Activated CD4-positive, alpha-beta T cell treated with anti-CD3 and anti-CD28 coated beads for 36 hours (primary cell): ENCODE measurements at regions not wholly inside any gene's neighbourhood (a gene's known extent, or its start where the extent isn't known, plus 50 kb on each side); places are given as distances from the start of the nearest gene placed in this dataset.
A peak's percentile ranks its signal among the peaks of the same experiment; 100 is the strongest.
"Not testable (repeated sequence)": the region's sequence is repeated elsewhere in the genome, so short reads cannot be mapped to it uniquely, and the experiment has no call there.

Source experiments
- ATAC-seq: fragments of 200-7000 bp; cut with Tn5 transposase; one replicate; pipeline ENCODE4 v1.10.0; 2021; ENCODE audit warnings: mild to moderate bottlenecking, moderate library complexity
- CTCF ChIA-PET: fragments of 350-600 bp; sonication (Branson Sonifier 250); formaldehyde crosslinking; loops from one replicate; lab custom pipeline; 2021; ENCODE audit warnings: antibody characterized with exemption; lab: Charles Lee
- POLR2A ChIA-PET: fragments of 350-600 bp; sonication (Branson Sonifier 250); formaldehyde crosslinking; loops from one replicate; lab custom pipeline; 2021; ENCODE audit warnings: antibody characterized with exemption, inconsistent platforms; lab: Charles Lee
- DNase-seq: peaks from one replicate; pipeline ENCODE4 v3.0.0-alpha.2; 2020
- H3K27ac Mint-ChIP-seq: one replicate; pipeline ENCODE4 v1.8.0; 2021; ENCODE audit warnings: mixed read lengths
- H3K27me3 Mint-ChIP-seq: one replicate; pipeline ENCODE4 v1.8.0; 2021; ENCODE audit warnings: mixed read lengths
- H3K36me3 Mint-ChIP-seq: one replicate; pipeline ENCODE4 v1.8.0; 2021; ENCODE audit warnings: low read depth, mixed read lengths
- H3K4me1 Mint-ChIP-seq: one replicate; pipeline ENCODE4 v1.8.0; 2021; ENCODE audit warnings: mixed read lengths
- H3K4me3 Mint-ChIP-seq: one replicate; pipeline ENCODE4 v1.8.0; 2021; ENCODE audit warnings: mild to moderate bottlenecking, moderate library complexity, mixed read lengths
- H3K9me3 Mint-ChIP-seq: one replicate; pipeline ENCODE4 v1.8.0; 2021; ENCODE audit warnings: low read depth, mixed read lengths
- intact Hi-C, 2 experiments: fragments of 100-400 bp; cut with DNase I in 1 of 2; cut with micrococcal nuclease in 1 of 2; formaldehyde crosslinking; loops; one replicate each; pipeline versions ENCODE4 v1.14.2 to v1.15.1; 2022 to 2024; cut with DNase I, micrococcal nuclease

DNA sequence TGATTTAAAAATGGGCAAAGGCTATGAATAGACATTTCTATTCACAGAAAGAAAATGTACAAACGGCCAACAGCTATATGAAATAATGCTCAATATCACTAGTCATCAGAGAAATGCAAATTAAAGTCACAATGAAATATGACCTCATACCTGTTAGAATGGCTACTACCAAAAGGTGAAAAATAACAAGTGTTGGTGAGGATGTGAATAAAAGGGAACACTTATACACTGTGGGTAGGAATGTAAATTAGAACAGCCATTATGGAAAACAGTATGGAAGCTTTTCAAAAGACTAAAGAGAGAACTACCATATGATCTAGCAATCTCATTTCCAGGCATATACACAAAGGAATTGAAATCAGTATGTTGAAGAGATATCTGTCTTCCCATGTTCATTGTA lies 118.9 kb upstream of the SPOPL start:
- no peak overlapping the region for H3K4me3 Mint-ChIP-seq

DNA sequence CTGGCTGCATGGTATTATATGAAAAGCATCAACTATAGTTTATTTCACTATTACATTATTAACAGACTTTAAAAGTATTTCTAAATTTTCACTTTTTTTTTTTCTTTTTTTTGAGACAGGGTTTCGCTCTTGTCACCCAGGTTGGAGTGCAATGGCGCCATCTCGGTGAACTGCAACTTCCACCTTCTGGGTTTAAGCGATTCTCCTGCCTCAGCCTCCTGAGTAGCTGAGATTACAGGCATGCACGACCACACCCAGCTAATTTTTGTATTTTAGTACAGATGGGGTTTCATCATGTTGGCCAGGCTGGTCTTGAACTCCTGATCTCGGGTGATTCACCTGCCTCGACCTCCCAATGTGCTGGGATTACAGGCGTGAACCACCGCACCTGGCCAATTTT lies 115.4 kb upstream of the SPOPL start:
- H3K27me3 Mint-ChIP-seq, H3K4me3 Mint-ChIP-seq, H3K36me3 Mint-ChIP-seq, H3K4me1 Mint-ChIP-seq, ATAC-seq, CTCF ChIA-PET, intact Hi-C loops, H3K27ac Mint-ChIP-seq, DNase-seq, H3K9me3 Mint-ChIP-seq, POLR2A ChIA-PET: not testable (repeated sequence)

More for the DNA sequence above, 118.9 kb upstream of the SPOPL start:
- CTCF ChIA-PET = no interaction called here
- no peak for ATAC-seq
- no peaks in the 10 kb centered on the region for H3K4me1 Mint-ChIP-seq
- intact Hi-C loops = no loop called here
- POLR2A ChIA-PET = no interaction called here
- no peaks in the 10 kb centered on the region for H3K36me3 Mint-ChIP-seq
- DNase-seq = no peak
- no peak overlapping the region for H3K27ac Mint-ChIP-seq
- no peaks in the 10 kb centered on the region for H3K27me3 Mint-ChIP-seq
- H3K9me3 Mint-ChIP-seq = no peaks in the 10 kb centered on the region

DNA sequence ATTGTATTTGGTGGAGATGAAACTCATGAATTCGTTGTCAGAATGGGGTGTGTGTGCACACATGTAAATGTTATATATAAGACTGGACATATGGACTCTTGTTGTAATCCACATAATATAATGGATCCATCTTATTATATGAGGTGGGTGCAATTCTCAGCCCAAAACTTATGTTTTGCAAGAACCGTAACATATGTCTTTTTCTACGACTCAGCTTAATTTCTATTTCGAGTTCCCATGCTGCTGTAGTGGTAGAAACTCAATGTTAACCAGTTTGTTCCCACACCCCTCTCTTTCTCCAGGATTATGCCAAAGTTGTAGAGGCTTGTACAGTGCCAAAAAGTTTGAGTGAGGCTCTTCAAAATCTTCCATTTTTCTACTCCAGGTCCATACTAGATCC lies 112.5 kb upstream of the SPOPL start:
- intact Hi-C loops = no loop called here
- CTCF ChIA-PET = interaction anchor here (0.6 kb wide), 1 partner anchor 26 kb away, joined by 3 read pairs; no protein-coding TSS in a partner anchor
- H3K27ac Mint-ChIP-seq = no peak overlapping the region
- POLR2A ChIA-PET = no interaction called here
- ATAC-seq = no peak
- no peak overlapping the region for H3K4me3 Mint-ChIP-seq
- H3K4me1 Mint-ChIP-seq = no peaks in the 10 kb centered on the region
- H3K36me3 Mint-ChIP-seq = no peaks in the 10 kb centered on the region
- H3K27me3 Mint-ChIP-seq = no peaks in the 10 kb centered on the region
- H3K9me3 Mint-ChIP-seq = no peaks in the 10 kb centered on the region
- DNase-seq = no peak

DNA sequence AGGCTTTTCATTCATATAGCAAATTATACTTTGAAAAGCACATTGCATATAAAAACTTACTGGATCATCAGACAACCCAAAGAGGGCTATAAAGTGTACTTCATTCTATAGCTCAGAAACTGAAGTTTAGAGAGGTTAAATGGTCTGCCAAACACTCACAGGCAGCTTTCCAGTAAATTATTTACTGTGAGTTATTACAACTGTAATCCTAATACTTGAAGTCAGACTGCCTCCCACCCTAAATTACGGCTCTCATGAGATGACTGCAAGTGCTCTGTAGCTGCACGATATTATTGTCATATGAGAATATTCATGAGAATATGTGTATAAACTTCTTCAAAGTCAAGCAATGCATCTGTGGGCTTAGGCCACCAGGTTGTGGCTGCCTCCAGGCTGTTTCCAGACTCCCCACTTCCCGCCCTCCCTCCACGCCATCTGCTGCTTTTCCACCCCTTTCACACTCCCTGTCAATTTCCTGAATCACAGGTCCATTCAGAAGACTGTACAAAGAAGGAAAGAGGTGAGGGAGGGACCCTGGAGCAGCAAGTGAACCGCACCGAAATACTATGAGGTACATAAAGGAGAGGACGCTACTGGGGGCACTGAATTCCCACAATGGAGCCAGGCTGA lies 111.1 kb upstream of the SPOPL start:
- no peak overlapping the region for H3K27ac Mint-ChIP-seq
- no peak for DNase-seq
- no peak for ATAC-seq
- intact Hi-C loops = no loop called here
- CTCF ChIA-PET = interaction anchor here (0.6 kb wide), 1 partner anchor 86 kb away, joined by 4 read pairs; no protein-coding TSS in a partner anchor
- POLR2A ChIA-PET = no interaction called here
- H3K36me3 Mint-ChIP-seq = no peaks in the 10 kb centered on the region
- no peaks in the 10 kb centered on the region for H3K27me3 Mint-ChIP-seq
- no peaks in the 10 kb centered on the region for H3K9me3 Mint-ChIP-seq
- H3K4me1 Mint-ChIP-seq = no peaks in the 10 kb centered on the region
- H3K4me3 Mint-ChIP-seq = no peak overlapping the region

DNA sequence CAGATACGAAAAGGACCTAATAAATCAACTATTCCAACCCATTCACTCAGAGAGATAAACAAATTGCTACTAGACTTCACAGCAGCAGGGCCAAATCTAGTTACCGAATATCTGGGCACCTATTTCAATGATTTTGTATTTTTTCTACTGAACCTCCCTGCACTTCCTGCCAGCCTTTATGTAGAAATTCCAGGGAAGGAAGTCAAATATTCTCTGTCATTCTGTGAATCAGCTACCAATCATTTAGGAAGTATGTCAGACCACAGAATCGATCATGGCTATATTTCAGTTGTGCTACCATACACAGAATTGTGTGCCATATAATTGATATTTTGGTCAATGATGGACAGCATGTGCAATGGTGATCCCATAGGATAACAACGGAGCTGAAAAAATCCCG lies 109.6 kb upstream of the SPOPL start:
- no peaks in the 10 kb centered on the region for H3K4me1 Mint-ChIP-seq
- intact Hi-C loops = no loop called here
- no peak for ATAC-seq
- ChIA-PET POLR2A (no interaction called here), CTCF (no interaction called here)
- H3K4me3 Mint-ChIP-seq = no peak overlapping the region
- H3K27me3 Mint-ChIP-seq = no peaks in the 10 kb centered on the region
- no peaks in the 10 kb centered on the region for H3K9me3 Mint-ChIP-seq
- H3K27ac Mint-ChIP-seq = no peak overlapping the region
- DNase-seq = no peak
- no peaks in the 10 kb centered on the region for H3K36me3 Mint-ChIP-seq

DNA sequence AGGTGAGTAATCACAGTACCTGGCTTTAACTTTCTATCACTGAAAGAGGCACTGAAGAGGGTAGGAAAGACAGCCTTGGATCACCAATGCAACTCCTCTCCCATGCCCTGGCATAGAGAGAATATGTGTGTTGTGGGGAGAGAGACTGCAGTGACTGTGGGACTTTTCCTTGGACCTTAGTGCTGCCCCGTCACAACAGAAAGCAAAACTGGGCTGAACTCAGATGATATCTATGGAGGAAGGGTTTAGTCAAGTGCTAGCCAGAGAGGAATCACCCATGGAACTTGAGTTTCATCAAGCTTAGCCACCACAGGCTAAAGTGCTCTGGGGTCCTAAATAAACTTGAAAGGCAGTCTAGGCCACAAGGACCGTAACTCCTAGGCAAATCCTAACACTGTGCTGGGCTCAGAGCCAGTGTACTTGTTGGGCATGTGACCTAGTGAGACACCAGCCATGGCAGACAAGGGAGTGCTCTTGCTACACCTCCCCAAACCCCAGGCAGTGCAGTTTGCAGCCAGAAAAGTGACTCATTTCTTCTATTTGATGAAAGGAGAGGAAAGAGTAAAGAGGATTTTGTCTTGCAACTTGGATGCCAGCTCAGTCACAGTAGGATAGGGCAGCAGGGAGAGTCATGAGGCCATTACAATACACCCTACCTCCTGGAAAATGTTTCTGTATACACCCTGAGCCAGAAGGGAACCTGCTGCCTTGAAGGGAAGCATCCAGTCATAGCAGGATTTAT lies 105.8 kb upstream of the SPOPL start:
- ChIA-PET POLR2A (no interaction called here), CTCF (no interaction called here)
- Mint-ChIP-seq H3K9me3 (peaks cover 5% of the 10 kb centered on the region), H3K4me3 (no peak overlapping the region), H3K4me1 (no peaks in the 10 kb centered on the region), H3K27me3 (no peaks in the 10 kb centered on the region), H3K27ac (peak overlapping the region; percentile 41), H3K36me3 (no peaks in the 10 kb centered on the region)
- DNase-seq = no peak
- peak; percentile 30 for ATAC-seq
- intact Hi-C loops = no loop called here

DNA sequence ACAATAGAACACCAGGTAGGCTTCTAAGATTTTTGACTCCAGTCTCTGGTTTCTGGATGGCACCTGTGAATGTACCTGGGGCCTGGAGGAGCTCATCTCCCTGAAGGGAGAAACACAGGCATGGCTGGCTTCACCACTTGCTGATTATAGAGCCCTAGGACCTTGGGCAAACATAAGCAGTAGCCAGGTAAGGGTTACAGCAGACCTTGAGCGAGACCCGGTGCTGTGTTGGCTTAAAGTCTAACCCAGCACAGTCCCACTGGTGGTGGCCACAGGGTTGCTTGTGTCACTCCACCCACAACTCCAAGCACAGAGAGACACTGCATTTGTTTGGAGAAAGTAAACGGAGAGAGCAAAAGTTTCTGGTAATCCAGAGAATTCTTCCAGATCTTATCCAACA lies 104.7 kb upstream of the SPOPL start:
- no peaks in the 10 kb centered on the region for H3K27me3 Mint-ChIP-seq
- ChIA-PET CTCF (no interaction called here), POLR2A (no interaction called here)
- intact Hi-C loops = no loop called here
- no peak overlapping the region for H3K27ac Mint-ChIP-seq
- H3K4me1 Mint-ChIP-seq = no peaks in the 10 kb centered on the region
- H3K4me3 Mint-ChIP-seq = no peak overlapping the region
- no peak for DNase-seq
- peaks cover 14% of the 10 kb centered on the region for H3K9me3 Mint-ChIP-seq
- no peaks in the 10 kb centered on the region for H3K36me3 Mint-ChIP-seq
- ATAC-seq = no peak

DNA sequence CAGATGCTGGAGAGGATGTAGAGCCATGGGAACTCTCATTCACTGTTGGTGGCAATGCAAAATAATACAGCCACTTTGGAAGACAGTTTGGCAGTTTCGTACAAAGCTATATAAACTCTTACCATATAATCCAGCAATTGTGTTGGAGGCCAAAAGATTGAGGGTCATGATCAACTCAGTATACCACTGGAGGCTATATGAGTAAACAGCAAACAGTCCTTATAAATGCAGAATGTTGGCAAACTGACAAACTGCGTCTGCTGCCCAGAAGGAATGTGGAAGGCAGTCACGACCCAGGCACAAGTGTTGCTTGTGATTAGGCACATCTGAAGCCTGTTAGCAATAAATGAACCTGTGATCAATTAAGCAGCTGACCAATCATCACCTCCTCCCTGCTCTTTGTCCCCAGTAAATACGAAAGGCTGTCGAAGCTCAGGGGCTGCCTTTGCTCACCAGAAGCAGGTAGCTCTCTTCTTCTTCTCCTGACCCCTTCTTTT lies 98.1 kb upstream of the SPOPL start:
- no peaks in the 10 kb centered on the region for H3K27me3 Mint-ChIP-seq
- ATAC-seq (no peak), DNase-seq (no peak)
- H3K27ac Mint-ChIP-seq = no peak overlapping the region
- no peaks in the 10 kb centered on the region for H3K36me3 Mint-ChIP-seq
- CTCF ChIA-PET = no interaction called here
- POLR2A ChIA-PET = no interaction called here
- intact Hi-C loops = no loop called here
- H3K9me3 Mint-ChIP-seq = peaks cover 11% of the 10 kb centered on the region
- no peak overlapping the region for H3K4me3 Mint-ChIP-seq
- no peaks in the 10 kb centered on the region for H3K4me1 Mint-ChIP-seq

DNA sequence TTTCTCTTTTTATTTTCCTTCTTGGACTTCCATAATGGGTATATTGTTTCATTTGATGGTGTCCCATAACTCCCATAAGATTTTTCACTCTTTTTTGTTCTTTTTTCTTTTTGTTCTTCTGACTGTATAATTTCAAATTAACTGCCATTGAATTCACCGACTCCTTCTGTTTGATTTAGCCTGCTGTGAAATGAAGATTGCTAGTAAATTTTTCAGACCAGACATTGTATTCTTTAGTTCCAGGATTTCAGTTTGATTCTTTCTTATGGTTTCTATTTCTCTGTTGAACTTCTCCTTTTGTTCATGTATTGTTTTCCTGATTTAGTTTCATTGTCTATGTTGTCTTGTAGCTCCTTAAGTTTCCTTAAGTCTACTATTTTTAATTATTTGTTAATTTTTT lies 87.6 kb upstream of the SPOPL start:
- no peak overlapping the region for H3K4me3 Mint-ChIP-seq
- ChIA-PET POLR2A (no interaction called here), CTCF (no interaction called here)
- H3K27ac Mint-ChIP-seq = no peak overlapping the region
- H3K36me3 Mint-ChIP-seq = peaks cover 2% of the 10 kb centered on the region
- peaks cover 23% of the 10 kb centered on the region for H3K9me3 Mint-ChIP-seq
- H3K27me3 Mint-ChIP-seq = no peaks in the 10 kb centered on the region
- no peak for DNase-seq
- H3K4me1 Mint-ChIP-seq = no peaks in the 10 kb centered on the region
- no peak for ATAC-seq
- intact Hi-C loops = no loop called here

DNA sequence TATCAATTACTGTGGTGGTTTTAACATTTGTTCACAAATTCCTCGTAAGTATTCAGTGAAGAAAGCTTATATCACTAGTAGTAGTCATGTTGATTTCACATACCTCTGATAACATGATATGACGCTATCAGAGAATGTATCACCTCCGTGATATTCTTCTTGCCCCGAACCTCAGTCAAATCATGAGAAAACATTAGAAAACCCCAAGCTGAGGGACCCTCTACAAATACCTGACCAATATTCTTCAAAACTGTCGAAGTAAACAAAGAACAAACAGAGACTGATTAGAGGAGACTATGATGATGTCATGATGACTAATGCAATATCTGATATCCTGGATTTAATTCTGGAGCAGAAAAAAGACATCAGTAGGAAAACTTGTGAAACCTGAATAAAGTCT lies 85.6 kb upstream of the SPOPL start:
- peaks cover 2% of the 10 kb centered on the region for H3K36me3 Mint-ChIP-seq
- no peak for DNase-seq
- H3K4me1 Mint-ChIP-seq = no peaks in the 10 kb centered on the region
- intact Hi-C loops = no loop called here
- no peak overlapping the region for H3K27ac Mint-ChIP-seq
- ChIA-PET POLR2A (no interaction called here), CTCF (interaction anchor here (0.7 to 1.1 kb wide), 2 partner anchors 17 to 246 kb away, joined by 3 read pairs; no protein-coding TSS in a partner anchor)
- H3K9me3 Mint-ChIP-seq = peaks cover 22% of the 10 kb centered on the region
- H3K4me3 Mint-ChIP-seq = no peak overlapping the region
- no peak for ATAC-seq
- no peaks in the 10 kb centered on the region for H3K27me3 Mint-ChIP-seq

DNA sequence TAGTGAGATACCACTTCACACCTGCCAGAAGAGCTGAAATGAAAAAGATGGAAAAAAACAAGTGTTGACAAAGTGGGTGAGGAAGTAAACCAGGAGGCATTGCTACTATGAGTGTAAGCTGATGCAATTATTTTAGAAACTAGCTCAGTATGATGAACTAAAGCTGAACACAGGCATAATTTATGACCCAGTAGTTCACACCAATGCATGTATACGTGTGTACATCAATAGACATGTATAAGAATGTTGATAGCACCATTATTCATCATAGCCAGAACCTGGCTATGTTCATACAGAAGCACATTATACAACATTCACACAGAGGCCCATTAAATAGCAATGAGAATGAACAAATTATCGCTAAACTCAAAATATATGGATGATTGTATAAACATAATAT lies 83.1 kb upstream of the SPOPL start:
- H3K27ac Mint-ChIP-seq = no peak overlapping the region
- ChIA-PET POLR2A (no interaction called here), CTCF (no interaction called here)
- no peak for ATAC-seq
- intact Hi-C loops = no loop called here
- peaks cover 2% of the 10 kb centered on the region for H3K36me3 Mint-ChIP-seq
- DNase-seq = no peak
- no peak overlapping the region for H3K4me3 Mint-ChIP-seq
- H3K9me3 Mint-ChIP-seq = peaks cover 8% of the 10 kb centered on the region
- no peaks in the 10 kb centered on the region for H3K4me1 Mint-ChIP-seq
- no peaks in the 10 kb centered on the region for H3K27me3 Mint-ChIP-seq

DNA sequence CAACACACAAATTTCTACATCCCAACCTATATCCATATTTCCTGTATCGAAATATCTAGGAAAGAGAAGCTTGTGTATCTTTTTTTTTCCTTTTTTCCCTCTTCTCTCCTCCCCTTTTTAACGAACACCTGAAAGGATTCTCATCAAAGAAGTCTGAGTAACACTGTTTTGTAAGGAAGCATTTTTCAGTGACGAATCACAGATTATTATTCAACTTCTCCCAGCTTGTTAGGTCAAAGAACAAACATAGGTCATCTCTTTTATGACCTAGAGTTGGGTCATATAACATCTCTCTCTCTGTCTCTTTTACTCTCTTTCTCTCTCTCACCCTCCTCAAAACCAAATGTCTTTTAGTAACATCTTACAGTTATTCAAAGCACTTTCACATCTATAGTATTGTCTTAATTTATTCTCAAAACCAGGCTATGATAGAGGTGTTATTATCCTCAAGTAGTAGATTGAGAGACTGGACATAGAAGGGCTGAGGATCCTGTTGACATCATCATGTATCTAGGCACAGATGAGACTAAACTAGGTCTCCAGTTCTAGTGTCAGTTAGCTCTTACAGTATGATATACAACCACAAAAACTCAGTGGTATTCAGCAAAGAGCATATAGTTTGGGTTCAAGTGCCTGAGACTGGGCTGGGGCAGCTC lies 80.1 kb upstream of the SPOPL start:
- no peaks in the 10 kb centered on the region for H3K27me3 Mint-ChIP-seq
- intact Hi-C loops = no loop called here
- H3K9me3 Mint-ChIP-seq = peaks cover 10% of the 10 kb centered on the region
- DNase-seq (no peak), ATAC-seq (no peak)
- H3K36me3 Mint-ChIP-seq = no peaks in the 10 kb centered on the region
- POLR2A ChIA-PET = no interaction called here
- H3K27ac Mint-ChIP-seq = no peak overlapping the region
- no peak overlapping the region for H3K4me3 Mint-ChIP-seq
- no peaks in the 10 kb centered on the region for H3K4me1 Mint-ChIP-seq
- CTCF ChIA-PET = no interaction called here
